Upper lobe of right lung (tissue), 1 donor: ENCODE measurements at regions not wholly inside any gene's neighbourhood (a gene's known extent, or its start where the extent isn't known, plus 50 kb on each side); places are given as distances from the start of the nearest gene placed in this dataset.

Source experiments
- ATAC-seq: fragments of 200-7000 bp; cut with Tn5 transposase; one replicate; pipeline ENCODE4 v1.9.1; 2020; ENCODE audit warnings: mild to moderate bottlenecking, moderate library complexity
- DNase-seq: peaks from one replicate; pipeline ENCODE4 v3.0.0-alpha.2; 2020
- H3K27ac ChIP-seq: fragments of 200-600 bp; one replicate; pipeline ENCODE4 v1.8.0; 2022
- H3K27me3 ChIP-seq: fragments of 200-600 bp; one replicate; pipeline ENCODE4 v1.8.0; 2022; ENCODE audit warnings: mild to moderate bottlenecking
- H3K36me3 ChIP-seq: fragments of 200-600 bp; one replicate; pipeline ENCODE4 v1.8.0; 2022
- H3K4me1 ChIP-seq: fragments of 200-600 bp; one replicate; pipeline ENCODE4 v1.8.0; 2022
- H3K4me3 ChIP-seq: fragments of 200-600 bp; one replicate; pipeline ENCODE4 v1.8.0; 2022; ENCODE audit warnings: mild to moderate bottlenecking
- H3K9me3 ChIP-seq: fragments of 200-600 bp; one replicate; pipeline ENCODE4 v1.8.0; 2022
- intact Hi-C: fragments of 100-400 bp; cut with DNase I; formaldehyde crosslinking; loops from one replicate; pipeline ENCODE4 v1.11.0; 2022
- TF ChIP-seq, protein P1 (sequence below): fragments of 200-600 bp; IDR thresholded peaks from one replicate; pipeline ENCODE4 v1.8.0; 2022; ENCODE audit warnings: antibody characterized with exemption
- donor health status: DM: no; HTN: yes; CAD: no; lungs with severe emphysema.

DNA sequence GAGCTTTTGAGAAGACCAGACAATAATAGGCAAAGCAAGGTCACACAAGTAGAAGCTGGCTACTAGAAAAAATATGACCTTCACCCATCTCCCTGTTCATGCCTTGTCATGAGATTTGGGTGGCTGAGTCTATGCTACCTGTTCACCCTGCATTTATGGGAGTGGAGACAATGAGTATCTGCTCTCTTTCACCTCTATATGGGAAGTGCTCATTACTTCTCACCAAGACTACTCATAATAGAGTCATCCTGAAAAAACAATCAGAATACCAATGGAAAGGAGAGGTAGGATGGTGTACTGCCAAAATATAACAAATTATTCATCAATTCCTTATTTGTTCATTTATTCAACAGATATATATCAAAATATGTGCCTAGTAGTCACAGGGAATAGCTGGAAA, 921.8 kb upstream of the INTU start:
- Histone ChIP-seq H3K27ac (no peak overlapping the region), H3K4me3 (no peak overlapping the region), H3K36me3 (no peaks in the 10 kb centered on the region), H3K4me1 (no peaks in the 10 kb centered on the region), H3K27me3 (no peaks in the 10 kb centered on the region), H3K9me3 (no peaks in the 10 kb centered on the region)
- DNase-seq (no peak), ATAC-seq (no peak)
- TF ChIP-seq, protein P1, sequence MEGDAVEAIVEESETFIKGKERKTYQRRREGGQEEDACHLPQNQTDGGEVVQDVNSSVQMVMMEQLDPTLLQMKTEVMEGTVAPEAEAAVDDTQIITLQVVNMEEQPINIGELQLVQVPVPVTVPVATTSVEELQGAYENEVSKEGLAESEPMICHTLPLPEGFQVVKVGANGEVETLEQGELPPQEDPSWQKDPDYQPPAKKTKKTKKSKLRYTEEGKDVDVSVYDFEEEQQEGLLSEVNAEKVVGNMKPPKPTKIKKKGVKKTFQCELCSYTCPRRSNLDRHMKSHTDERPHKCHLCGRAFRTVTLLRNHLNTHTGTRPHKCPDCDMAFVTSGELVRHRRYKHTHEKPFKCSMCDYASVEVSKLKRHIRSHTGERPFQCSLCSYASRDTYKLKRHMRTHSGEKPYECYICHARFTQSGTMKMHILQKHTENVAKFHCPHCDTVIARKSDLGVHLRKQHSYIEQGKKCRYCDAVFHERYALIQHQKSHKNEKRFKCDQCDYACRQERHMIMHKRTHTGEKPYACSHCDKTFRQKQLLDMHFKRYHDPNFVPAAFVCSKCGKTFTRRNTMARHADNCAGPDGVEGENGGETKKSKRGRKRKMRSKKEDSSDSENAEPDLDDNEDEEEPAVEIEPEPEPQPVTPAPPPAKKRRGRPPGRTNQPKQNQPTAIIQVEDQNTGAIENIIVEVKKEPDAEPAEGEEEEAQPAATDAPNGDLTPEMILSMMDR: no peak
- intact Hi-C loops: no loop called here

DNA sequence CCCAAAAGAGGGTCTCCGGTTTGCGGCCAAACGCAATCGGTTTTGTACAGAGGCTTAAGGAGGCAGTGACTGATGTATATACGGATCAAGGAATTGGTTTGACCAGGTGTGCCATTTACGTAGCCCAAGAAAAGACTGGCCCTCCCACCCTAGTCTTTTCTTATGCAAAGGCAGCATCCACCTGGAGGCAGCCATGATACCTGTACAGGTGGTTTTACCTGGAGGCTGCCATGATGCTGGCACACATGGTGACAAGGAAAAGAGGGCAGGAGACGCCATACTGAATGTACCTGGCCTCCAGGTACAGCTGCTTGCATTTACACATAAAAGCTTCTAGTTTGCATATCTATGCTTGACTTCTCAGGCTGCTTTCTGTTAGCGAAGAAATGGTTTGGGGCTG, 917.7 kb upstream of the INTU start:
- no peak overlapping the region for H3K27ac ChIP-seq
- H3K4me3 ChIP-seq: no peak overlapping the region
- no peaks in the 10 kb centered on the region for H3K27me3 ChIP-seq
- H3K36me3 ChIP-seq: no peaks in the 10 kb centered on the region
- H3K4me1 ChIP-seq: no peaks in the 10 kb centered on the region
- TF ChIP-seq, protein P1: no peak
- intact Hi-C loops: no loop called here
- ATAC-seq (no peak), DNase-seq (no peak)
- H3K9me3 ChIP-seq: no peaks in the 10 kb centered on the region

DNA sequence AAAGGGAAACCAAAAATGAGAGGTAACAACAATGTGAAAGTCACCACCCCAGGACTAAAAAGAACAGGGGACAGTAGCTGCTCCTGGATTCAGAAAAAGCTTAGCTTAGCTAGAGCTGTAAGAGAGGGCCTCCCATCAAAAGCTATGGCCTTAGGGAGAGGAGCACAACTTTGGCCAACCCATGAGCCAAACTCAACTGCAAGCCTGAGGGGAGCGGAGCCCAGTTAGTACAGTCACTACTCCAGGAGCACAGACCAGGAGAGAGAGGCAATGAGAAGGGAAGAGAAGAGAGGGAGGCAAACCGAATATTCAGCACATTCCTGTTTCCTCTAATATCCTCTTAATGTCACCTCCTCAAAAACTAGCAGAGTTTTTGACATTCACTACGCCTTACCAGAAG, 917.1 kb upstream of the INTU start:
- DNase-seq (no peak), ATAC-seq (no peak)
- TF ChIP-seq, protein P1: no peak
- Histone ChIP-seq H3K27ac (no peak overlapping the region), H3K9me3 (no peaks in the 10 kb centered on the region), H3K36me3 (no peaks in the 10 kb centered on the region), H3K4me1 (no peaks in the 10 kb centered on the region), H3K27me3 (no peaks in the 10 kb centered on the region), H3K4me3 (no peak overlapping the region)
- intact Hi-C loops: no loop called here

DNA sequence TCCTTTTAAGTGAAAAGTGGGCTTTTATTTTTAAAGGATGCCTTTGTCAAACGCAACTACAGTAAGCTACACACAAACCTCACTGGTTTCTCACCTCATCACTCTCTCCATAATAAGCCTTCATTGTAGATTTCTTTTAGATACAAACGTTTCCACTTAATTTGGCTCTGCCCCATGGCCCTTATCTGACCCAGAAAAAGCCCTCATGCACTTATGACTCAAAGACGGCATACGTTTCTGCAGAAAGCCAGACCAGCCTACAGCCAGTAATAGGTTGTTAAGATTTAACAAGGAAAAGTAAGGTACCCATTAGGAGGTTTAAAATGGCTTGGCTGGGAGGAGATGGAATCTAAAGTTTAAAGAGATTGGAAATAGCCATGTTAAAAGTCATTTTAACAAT, 914.6 kb upstream of the INTU start:
- TF ChIP-seq, protein P1: no peak
- ATAC-seq (no peak), DNase-seq (no peak)
- no peaks in the 10 kb centered on the region for H3K36me3 ChIP-seq
- intact Hi-C loops: no loop called here
- no peak overlapping the region for H3K4me3 ChIP-seq
- no peaks in the 10 kb centered on the region for H3K4me1 ChIP-seq
- H3K27me3 ChIP-seq: no peaks in the 10 kb centered on the region
- no peak overlapping the region for H3K27ac ChIP-seq
- no peaks in the 10 kb centered on the region for H3K9me3 ChIP-seq

DNA sequence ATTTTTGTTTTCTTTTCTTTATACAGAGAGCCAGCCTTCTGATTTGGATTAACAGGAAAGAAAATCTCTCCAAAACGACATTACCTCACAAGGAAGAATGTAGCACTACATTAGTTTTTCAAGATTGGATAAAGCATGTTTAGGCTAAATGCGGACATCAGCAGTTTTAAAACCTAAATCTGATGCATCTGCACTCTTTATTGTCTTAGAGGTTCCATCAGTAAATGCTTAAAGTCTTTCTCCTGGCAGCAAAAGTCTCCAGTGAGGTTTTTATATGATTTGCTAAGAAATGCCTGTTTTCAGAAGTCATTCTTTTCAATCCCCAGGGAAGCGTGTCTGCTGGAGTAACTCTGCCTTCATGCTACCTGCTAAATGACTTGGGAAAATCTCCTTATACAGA, 912.9 kb upstream of the INTU start:
- H3K9me3 ChIP-seq: no peaks in the 10 kb centered on the region
- H3K4me1 ChIP-seq: no peaks in the 10 kb centered on the region
- ATAC-seq: no peak
- TF ChIP-seq, protein P1: no peak
- no peaks in the 10 kb centered on the region for H3K27me3 ChIP-seq
- intact Hi-C loops: no loop called here
- H3K4me3 ChIP-seq: no peak overlapping the region
- no peak overlapping the region for H3K27ac ChIP-seq
- no peak for DNase-seq
- no peaks in the 10 kb centered on the region for H3K36me3 ChIP-seq

DNA sequence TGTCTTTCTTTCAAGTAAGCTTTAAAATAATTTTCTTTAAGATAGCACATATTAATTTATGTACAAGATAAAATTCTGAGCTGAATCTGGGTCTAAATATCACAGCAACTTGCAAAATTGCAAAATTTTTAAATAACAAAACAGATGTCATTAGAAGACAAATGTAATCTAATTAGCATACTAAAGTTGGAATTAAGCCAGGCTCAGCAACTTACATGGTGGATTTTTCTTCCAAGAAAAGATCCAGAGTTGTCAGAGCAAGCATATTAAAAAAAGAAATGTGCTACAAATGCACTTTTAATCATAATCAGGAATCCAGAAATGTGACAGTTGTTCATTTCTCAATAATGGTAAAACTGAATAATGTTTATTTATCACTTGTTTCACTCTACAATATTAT, 906.9 kb upstream of the INTU start:
- no peaks in the 10 kb centered on the region for H3K4me1 ChIP-seq
- H3K27ac ChIP-seq: no peak overlapping the region
- no peaks in the 10 kb centered on the region for H3K27me3 ChIP-seq
- no peaks in the 10 kb centered on the region for H3K9me3 ChIP-seq
- intact Hi-C loops: no loop called here
- no peak for ATAC-seq
- H3K36me3 ChIP-seq: no peaks in the 10 kb centered on the region
- H3K4me3 ChIP-seq: no peak overlapping the region
- no peak for DNase-seq
- TF ChIP-seq, protein P1: no peak
